K562 (cell line): ENCODE measurements at regions not wholly inside any gene's neighbourhood (a gene's known extent, or its start where the extent isn't known, plus 50 kb on each side); places are given as distances from the start of the nearest gene placed in this dataset.

Source experiments
- BDP1 ChIP-seq: IDR thresholded peaks from 3 replicates; pipeline ENCODE4 v1.6.1; 2011; ENCODE audit not compliant: insufficient read length, insufficient read depth
- C11orf30 ChIP-seq: fragments of 450-650 bp; IDR thresholded peaks from 2 replicates; pipeline ENCODE4 v1.6.1; 2016; ENCODE audit warnings: low read depth, mild to moderate bottlenecking
- DIDO1 ChIP-seq: fragments of 450-650 bp; IDR thresholded peaks from 2 replicates; pipeline ENCODE4 v1.6.1; 2016; ENCODE audit warnings: low read depth, missing biosample characterization, missing genetic modification characterization
- ELF1 ChIP-seq: fragments of 200-800 bp; sonication (Bioruptor generic); IDR thresholded peaks from 2 replicates; pipeline ENCODE4 v1.6.1; 2016; ENCODE audit warnings: missing genetic modification characterization, missing compliant biosample characterization
- NCOR1 ChIP-seq: fragments of 450-650 bp; IDR thresholded peaks from 2 replicates; pipeline ENCODE4 v1.6.1; 2016; ENCODE audit warnings: mild to moderate bottlenecking, moderate library complexity
- RAD51 ChIP-seq: fragments of 450-650 bp; IDR thresholded peaks from 2 replicates; pipeline ENCODE4 v1.7.1; 2016; ENCODE audit warnings: low read depth, mild to moderate bottlenecking, borderline replicate concordance
- ZKSCAN1 ChIP-seq: fragments of 150-350 bp; IDR thresholded peaks from 2 replicates; pipeline ENCODE4 v1.6.1; 2016; ENCODE audit warnings: low read depth, low read length
- ZNF121 ChIP-seq: sonication (generic); formaldehyde crosslinking; conservative IDR thresholded peaks from 2 replicates; pipeline ENCODE4 v1.8.0; 2022; ENCODE audit warnings: missing genetic modification reagents
- ZNF140 ChIP-seq: fragments of 250-450 bp; sonication (Bioruptor Pico); IDR thresholded peaks from 2 replicates; pipeline ENCODE4 v1.8.0; 2021; ENCODE audit warnings: moderate library complexity, mild to moderate bottlenecking, inconsistent platforms
- TF ChIP-seq, protein P1 (sequence below), 2 experiments: fragments of 450-650 bp; IDR thresholded peaks; 2 replicates each; pipeline ENCODE4 v1.6.1; 2016
- TF ChIP-seq, protein P2 (sequence below): sonication (generic); formaldehyde crosslinking; IDR thresholded peaks from 2 replicates; pipeline ENCODE4 v1.5.0; 2020; ENCODE audit warnings: missing genetic modification reagents

DNA sequence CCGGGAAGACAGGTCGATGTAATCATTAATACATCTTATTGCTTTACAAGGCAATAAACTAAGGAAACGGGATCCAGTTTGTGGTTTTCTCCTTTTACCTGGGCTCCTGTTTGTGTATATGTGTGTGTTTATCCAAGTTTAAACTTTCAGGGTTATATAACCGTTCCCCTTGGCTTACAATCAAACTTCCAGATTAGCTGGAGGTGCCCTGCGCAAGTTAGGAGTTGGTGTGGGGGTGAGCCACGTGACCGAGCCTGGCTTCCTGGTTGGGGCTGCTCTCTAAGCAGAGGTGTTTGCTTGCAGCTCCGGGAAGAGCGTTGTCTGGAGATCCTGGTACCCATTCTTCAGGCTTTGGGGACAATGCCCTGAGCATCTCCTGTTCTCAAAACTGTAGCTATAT is 129.2 kb downstream of the FHDC1 start (continued):
- TF ChIP-seq, protein P1, sequence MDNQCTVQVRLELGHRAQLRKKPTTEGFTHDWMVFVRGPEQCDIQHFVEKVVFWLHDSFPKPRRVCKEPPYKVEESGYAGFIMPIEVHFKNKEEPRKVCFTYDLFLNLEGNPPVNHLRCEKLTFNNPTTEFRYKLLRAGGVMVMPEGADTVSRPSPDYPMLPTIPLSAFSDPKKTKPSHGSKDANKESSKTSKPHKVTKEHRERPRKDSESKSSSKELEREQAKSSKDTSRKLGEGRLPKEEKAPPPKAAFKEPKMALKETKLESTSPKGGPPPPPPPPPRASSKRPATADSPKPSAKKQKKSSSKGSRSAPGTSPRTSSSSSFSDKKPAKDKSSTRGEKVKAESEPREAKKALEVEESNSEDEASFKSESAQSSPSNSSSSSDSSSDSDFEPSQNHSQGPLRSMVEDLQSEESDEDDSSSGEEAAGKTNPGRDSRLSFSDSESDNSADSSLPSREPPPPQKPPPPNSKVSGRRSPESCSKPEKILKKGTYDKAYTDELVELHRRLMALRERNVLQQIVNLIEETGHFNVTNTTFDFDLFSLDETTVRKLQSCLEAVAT (IDR thresholded peaks at IDR 0.05) = no peak
- TF ChIP-seq ELF1 (tag) = 0 out of 2 replicates have a peak, but pooled peaks have one; percentile 41
- TF ChIP-seq, protein P2, sequence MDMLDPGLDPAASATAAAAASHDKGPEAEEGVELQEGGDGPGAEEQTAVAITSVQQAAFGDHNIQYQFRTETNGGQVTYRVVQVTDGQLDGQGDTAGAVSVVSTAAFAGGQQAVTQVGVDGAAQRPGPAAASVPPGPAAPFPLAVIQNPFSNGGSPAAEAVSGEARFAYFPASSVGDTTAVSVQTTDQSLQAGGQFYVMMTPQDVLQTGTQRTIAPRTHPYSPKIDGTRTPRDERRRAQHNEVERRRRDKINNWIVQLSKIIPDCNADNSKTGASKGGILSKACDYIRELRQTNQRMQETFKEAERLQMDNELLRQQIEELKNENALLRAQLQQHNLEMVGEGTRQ (CRISPR knock-in tag) = peak; percentile 84
- peak; percentile 52; the same call in 1 of the 2 replicates for TF ChIP-seq RAD51
- no peak for TF ChIP-seq ZKSCAN1
- no peak for TF ChIP-seq ZNF121
- no peak for TF ChIP-seq C11orf30
- TF ChIP-seq ZNF140 (CRISPR knock-in tag) = no peak
- TF ChIP-seq NCOR1 = no peak
- no peak for TF ChIP-seq DIDO1 (tag)
- TF ChIP-seq BDP1 = no peak
- TF ChIP-seq, all 486 proteins: peak for 6
